ENCODE measurements at regions not wholly inside any gene's neighbourhood (a gene's known extent, or its start where the extent isn't known, plus 50 kb on each side); places are given as distances from the start of the nearest gene placed in this dataset.
"Not testable (repeated sequence)": the region's sequence is repeated elsewhere in the genome, so short reads cannot be mapped to it uniquely, and the experiment has no call there.

DNA sequence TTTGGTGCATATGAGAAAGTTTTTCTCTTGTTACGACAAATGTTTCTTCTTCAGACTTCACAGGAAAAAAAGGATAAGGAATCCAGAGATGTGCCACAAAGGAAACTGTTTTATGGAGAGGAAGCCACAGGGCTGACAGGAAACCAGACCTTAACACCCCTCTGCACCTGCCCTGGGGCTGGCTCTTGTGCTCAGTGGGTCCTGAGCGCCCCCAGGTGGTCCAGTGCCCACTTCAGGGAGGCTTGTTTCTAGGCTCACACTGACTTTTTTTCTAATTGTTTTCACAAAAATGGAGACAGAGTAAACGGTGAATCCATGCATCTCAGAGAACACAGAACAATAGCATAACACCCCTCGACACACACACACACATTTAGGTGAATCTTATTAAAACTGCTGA lies 951.2 kb downstream of the TMEM121 start:
- not testable (repeated sequence) for H3K9ac ChIP-seq (ENCODE audit: low read depth, low read length); H3K9me3 ChIP-seq (ENCODE audit: insufficient read depth, low read depth, low read length); H3K36me3 ChIP-seq (ENCODE audit: insufficient read depth, low read depth, low read length); H3K27ac ChIP-seq (ENCODE audit: low read length); H3K4me1 ChIP-seq (ENCODE audit: insufficient read depth, low read length); H3K27me3 ChIP-seq (ENCODE audit: insufficient read depth, low read length); H3K4me3 ChIP-seq (ENCODE audit: low read length)

GRCh38 chr14:106480287-106480686 lies 953.9 kb downstream of the TMEM121 start:
- H3K36me3 ChIP-seq (ENCODE audit: insufficient read depth, low read depth, low read length); H3K9ac ChIP-seq (ENCODE audit: low read depth, low read length); H3K4me1 ChIP-seq (ENCODE audit: insufficient read depth, low read length); H3K27ac ChIP-seq (ENCODE audit: low read length); H3K4me3 ChIP-seq (ENCODE audit: low read length); H3K9me3 ChIP-seq (ENCODE audit: insufficient read depth, low read depth, low read length); H3K27me3 ChIP-seq (ENCODE audit: insufficient read depth, low read length): not testable (repeated sequence)

DNA sequence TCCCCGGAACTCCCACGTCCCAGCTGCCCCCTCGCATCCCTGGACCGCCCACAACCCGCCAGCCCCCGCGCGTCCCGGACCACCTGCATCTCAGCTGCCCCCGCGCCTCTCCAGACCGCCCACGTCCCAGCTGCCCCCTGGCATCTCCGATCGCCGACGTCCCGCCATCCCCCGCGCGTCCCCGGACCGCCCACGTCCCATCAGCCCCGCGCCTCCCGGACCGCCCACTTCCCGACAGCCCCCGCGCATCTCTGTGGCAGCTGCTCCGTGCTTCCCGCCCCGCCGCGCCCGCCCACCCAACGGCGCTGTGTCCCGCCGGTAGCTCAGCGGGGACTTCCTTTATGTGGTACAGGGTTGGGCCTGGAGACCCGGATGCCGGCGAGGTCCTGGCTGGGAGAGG lies 955.8 kb downstream of the TMEM121 start:
- H3K27ac ChIP-seq (ENCODE audit: low read length); H3K4me1 ChIP-seq (ENCODE audit: insufficient read depth, low read length); H3K9ac ChIP-seq (ENCODE audit: low read depth, low read length); H3K36me3 ChIP-seq (ENCODE audit: insufficient read depth, low read depth, low read length); H3K4me3 ChIP-seq (ENCODE audit: low read length); H3K27me3 ChIP-seq (ENCODE audit: insufficient read depth, low read length): not testable (repeated sequence)
- H3K9me3 ChIP-seq (ENCODE audit: insufficient read depth, low read depth, low read length), result peaks cover 14% of the 10 kb centered on the region

DNA sequence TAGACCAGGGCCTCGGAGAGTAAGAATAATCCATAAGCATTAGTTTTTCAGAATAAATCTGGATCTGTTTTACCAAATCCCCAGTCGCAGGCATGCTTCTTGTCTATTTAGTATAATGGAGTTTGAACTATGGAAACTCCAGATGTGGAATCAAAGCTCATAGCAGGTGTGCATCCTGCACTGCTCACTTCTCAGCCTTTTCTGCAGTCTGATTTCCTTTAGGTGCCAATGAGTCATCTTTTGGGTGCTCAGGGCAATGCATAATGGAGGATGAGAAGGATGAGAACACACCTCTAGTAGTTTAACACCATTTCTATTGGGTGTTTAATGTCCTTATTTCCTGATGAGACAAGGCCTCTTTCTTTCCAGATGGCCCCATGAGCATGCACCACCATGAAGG lies 961.2 kb downstream of the TMEM121 start:
- H3K4me1 ChIP-seq (ENCODE audit: insufficient read depth, low read length), result no peaks in the 10 kb centered on the region
- H3K4me3 ChIP-seq (ENCODE audit: low read length), result no peak overlapping the region

DNA sequence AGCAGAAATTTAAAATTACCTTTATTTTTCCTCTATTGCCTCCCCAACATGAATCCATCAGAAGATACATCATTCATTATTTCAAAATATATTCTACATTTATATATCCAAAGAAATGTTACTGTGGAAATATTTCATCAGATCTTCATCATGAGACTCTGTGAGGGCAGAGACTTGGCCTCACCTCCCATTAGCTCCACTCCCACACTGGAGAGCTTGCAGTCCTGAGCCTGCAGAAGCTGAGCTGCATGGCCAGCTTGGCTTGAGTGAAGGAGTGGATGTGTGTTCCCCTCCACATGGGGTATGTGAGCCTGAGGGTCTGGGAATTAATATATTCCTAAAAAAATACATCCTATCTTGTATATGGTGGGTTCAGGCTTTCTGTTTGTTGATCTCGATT lies 961.9 kb downstream of the TMEM121 start:
- no peaks in the 10 kb centered on the region for H3K27me3 ChIP-seq (ENCODE audit: insufficient read depth, low read length)
- H3K4me1 ChIP-seq (ENCODE audit: insufficient read depth, low read length), result no peaks in the 10 kb centered on the region
- H3K4me3 ChIP-seq (ENCODE audit: low read length), result no peak overlapping the region
- peaks cover 74% of the 10 kb centered on the region for H3K9me3 ChIP-seq (ENCODE audit: insufficient read depth, low read depth, low read length)
- no peaks in the 10 kb centered on the region for H3K36me3 ChIP-seq (ENCODE audit: insufficient read depth, low read depth, low read length)
- H3K9ac ChIP-seq (ENCODE audit: low read depth, low read length), result no peak overlapping the region
- H3K27ac ChIP-seq (ENCODE audit: low read length), result no peak overlapping the region

More for the DNA sequence above, 961.2 kb downstream of the TMEM121 start:
- H3K36me3 ChIP-seq (ENCODE audit: insufficient read depth, low read depth, low read length), result no peaks in the 10 kb centered on the region
- peaks cover 67% of the 10 kb centered on the region for H3K9me3 ChIP-seq (ENCODE audit: insufficient read depth, low read depth, low read length)
- no peak overlapping the region for H3K9ac ChIP-seq (ENCODE audit: low read depth, low read length)
- no peak overlapping the region for H3K27ac ChIP-seq (ENCODE audit: low read length)
- H3K27me3 ChIP-seq (ENCODE audit: insufficient read depth, low read length), result no peaks in the 10 kb centered on the region

DNA sequence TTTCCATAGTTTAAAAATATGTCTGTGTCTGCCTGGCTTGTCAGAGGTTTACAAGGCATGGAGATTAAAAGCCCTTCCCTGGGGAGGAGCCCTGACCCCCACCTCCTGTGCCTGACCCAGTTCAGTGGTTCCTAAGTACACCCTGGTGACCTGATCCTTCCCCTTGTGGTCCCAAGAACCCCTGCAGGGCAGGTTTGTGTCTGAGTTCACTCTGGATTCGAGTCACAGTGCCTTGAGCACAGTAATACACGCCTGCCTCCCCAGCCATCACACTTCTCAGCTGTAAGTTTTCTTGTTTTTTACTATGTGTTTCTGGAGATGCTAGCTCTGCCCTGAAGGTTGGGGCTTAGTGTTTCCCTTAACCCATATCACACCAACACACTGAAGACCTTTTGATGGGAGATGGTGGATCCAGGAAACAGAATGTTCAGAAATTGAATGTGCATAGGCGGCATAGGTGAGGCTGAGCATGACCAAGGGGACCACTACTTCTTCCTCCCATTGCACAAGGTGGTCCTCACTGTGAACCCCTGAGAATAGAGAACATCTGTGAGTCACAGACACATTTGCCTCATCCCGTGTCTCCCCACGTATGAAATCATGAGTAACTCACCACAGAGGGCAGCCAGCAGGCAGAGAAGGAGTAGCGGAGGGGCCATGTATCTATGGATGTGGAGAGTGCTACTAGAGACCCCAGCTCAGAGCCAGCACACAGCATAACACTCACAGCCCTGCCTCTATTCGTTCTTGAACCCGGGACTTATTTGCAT lies 962.9 kb downstream of the TMEM121 start:
- Histone ChIP-seq H3K9me3 (ENCODE audit: insufficient read depth, low read depth, low read length) (peaks cover 84% of the 10 kb centered on the region), H3K9ac (ENCODE audit: low read depth, low read length) (no peak overlapping the region), H3K27ac (ENCODE audit: low read length) (no peak overlapping the region), H3K4me1 (ENCODE audit: insufficient read depth, low read length) (no peaks in the 10 kb centered on the region), H3K27me3 (ENCODE audit: insufficient read depth, low read length) (no peaks in the 10 kb centered on the region), H3K4me3 (ENCODE audit: low read length) (no peak overlapping the region), H3K36me3 (ENCODE audit: insufficient read depth, low read depth, low read length) (no peaks in the 10 kb centered on the region)

DNA sequence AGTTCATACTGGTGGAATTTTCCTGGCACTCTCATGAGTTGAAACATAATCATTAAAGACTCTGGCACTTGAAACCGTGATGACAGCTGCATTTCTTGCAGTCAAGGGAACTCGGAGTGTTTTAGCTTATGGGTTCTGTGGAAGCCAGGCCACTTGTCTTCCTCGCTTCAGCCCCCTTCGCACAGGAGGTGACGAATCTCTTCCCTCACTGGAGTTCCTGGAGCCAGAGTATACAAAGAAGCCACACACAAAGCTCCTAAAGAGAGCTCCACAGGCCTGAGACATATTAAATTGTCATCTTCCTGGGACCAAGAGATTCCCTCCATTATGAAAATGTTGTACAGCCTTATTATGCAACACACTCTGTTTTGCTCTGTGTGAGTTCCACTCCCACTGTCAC lies 964.1 kb downstream of the TMEM121 start:
- Histone ChIP-seq H3K9ac (ENCODE audit: low read depth, low read length) (no peak overlapping the region), H3K36me3 (ENCODE audit: insufficient read depth, low read depth, low read length) (no peaks in the 10 kb centered on the region), H3K4me1 (ENCODE audit: insufficient read depth, low read length) (no peaks in the 10 kb centered on the region), H3K27ac (ENCODE audit: low read length) (no peak overlapping the region), H3K4me3 (ENCODE audit: low read length) (no peak overlapping the region), H3K9me3 (ENCODE audit: insufficient read depth, low read depth, low read length) (peaks cover 93% of the 10 kb centered on the region), H3K27me3 (ENCODE audit: insufficient read depth, low read length) (no peaks in the 10 kb centered on the region)

- H3K27me3 ChIP-seq (ENCODE audit: insufficient read depth, low read length), result no peaks in the 10 kb centered on the region
- H3K9me3 ChIP-seq (ENCODE audit: insufficient read depth, low read depth, low read length), result peaks cover 96% of the 10 kb centered on the region
- no peaks in the 10 kb centered on the region for H3K36me3 ChIP-seq (ENCODE audit: insufficient read depth, low read depth, low read length)
- H3K9ac ChIP-seq (ENCODE audit: low read depth, low read length), result no peak overlapping the region
- H3K4me1 ChIP-seq (ENCODE audit: insufficient read depth, low read length), result no peaks in the 10 kb centered on the region
- no peak overlapping the region for H3K4me3 ChIP-seq (ENCODE audit: low read length)
- H3K27ac ChIP-seq (ENCODE audit: low read length), result no peak overlapping the region
These were observed 965.5 kb downstream of the TMEM121 start for GRCh38 chr14:106491851-106492250.

DNA sequence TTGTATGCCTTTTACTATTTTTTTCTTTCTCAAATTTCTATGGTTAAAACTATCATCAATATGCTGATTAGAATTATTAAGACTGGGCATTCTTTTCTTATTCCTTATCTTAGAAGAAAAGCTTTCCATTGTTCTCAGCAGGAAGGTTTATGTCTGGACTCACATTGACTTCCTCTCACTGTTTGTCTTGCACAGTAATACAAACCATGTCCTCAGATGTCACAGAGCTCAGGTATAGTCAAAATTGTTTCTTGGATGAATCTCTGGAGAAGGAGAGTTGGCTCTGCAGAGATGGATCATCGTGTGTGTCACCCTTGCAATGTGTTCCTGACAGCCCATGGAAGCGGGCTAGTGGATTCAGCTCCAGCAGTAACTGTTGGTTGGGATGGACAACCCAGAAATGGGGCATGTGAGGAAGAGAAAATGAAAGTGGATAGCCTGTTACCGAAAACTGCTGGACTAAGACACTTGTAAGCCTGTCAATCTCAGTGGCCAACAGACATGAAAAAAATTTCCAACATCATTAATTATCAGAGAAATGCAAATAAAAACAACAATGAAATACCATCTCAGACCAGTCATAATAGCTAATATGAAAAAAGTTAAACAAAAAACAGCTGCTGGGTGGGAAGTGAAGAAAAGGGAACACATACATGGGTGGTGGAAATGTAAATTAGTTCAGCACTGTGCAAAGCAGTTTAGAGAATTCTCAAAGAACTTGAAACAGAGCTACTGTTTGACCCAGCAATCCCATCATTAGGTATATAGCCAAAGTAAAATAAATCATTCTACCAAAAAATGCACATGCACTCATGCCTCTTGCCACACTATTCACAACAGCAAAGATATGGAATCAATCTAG lies 967.8 kb downstream of the TMEM121 start:
- Histone ChIP-seq H3K4me1 (ENCODE audit: insufficient read depth, low read length) (no peaks in the 10 kb centered on the region), H3K36me3 (ENCODE audit: insufficient read depth, low read depth, low read length) (no peaks in the 10 kb centered on the region), H3K9me3 (ENCODE audit: insufficient read depth, low read depth, low read length) (peaks cover 86% of the 10 kb centered on the region), H3K9ac (ENCODE audit: low read depth, low read length) (no peak overlapping the region), H3K27ac (ENCODE audit: low read length) (no peak overlapping the region), H3K4me3 (ENCODE audit: low read length) (no peak overlapping the region), H3K27me3 (ENCODE audit: insufficient read depth, low read length) (no peaks in the 10 kb centered on the region)

DNA sequence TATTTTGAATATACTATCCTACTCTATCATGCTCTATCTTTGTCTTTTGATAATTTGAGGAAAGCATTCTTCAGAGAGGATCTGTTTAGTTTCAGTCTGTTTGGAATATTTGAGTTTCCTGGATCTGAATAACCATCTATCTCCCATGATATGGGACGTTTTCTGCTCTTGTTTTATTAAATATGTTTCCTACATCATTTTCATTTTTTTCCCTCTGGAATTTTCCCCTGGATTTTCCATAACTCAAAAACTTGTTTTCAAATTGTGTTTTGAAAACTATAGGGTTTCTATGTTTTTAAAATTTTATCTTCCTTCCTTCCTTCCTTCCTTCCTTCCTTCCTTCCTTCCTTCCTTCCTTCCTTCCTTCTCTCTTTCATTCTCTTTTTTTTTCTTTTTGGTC lies 974.2 kb downstream of the TMEM121 start:
- no peaks in the 10 kb centered on the region for H3K27me3 ChIP-seq (ENCODE audit: insufficient read depth, low read length)
- H3K27ac ChIP-seq (ENCODE audit: low read length), result no peak overlapping the region
- no peak overlapping the region for H3K9ac ChIP-seq (ENCODE audit: low read depth, low read length)
- H3K4me3 ChIP-seq (ENCODE audit: low read length), result no peak overlapping the region
- H3K36me3 ChIP-seq (ENCODE audit: insufficient read depth, low read depth, low read length), result no peaks in the 10 kb centered on the region
- peaks cover 88% of the 10 kb centered on the region for H3K9me3 ChIP-seq (ENCODE audit: insufficient read depth, low read depth, low read length)
- no peaks in the 10 kb centered on the region for H3K4me1 ChIP-seq (ENCODE audit: insufficient read depth, low read length)

DNA sequence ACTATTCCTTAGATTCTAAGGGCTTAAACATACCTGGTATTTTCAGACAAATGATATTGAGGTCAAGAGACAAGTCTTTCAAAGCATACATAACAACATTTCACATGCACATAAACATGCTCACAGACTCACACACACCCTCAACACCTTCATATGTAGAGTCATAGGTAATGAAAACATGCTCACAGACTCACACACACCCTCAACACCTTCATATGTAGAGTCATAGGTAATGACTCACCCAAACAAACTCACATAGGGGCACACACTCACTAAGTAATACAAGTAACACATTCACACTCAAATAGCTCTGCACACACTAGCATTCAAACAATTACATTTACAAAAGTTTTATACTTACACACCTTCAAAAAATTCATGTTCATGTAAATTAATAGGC lies 975.5 kb downstream of the TMEM121 start:
- H3K36me3 ChIP-seq (ENCODE audit: insufficient read depth, low read depth, low read length), result no peaks in the 10 kb centered on the region
- peaks cover 89% of the 10 kb centered on the region for H3K9me3 ChIP-seq (ENCODE audit: insufficient read depth, low read depth, low read length)
- H3K27me3 ChIP-seq (ENCODE audit: insufficient read depth, low read length), result no peaks in the 10 kb centered on the region
- H3K4me3 ChIP-seq (ENCODE audit: low read length), result no peak overlapping the region
- no peak overlapping the region for H3K27ac ChIP-seq (ENCODE audit: low read length)
- no peaks in the 10 kb centered on the region for H3K4me1 ChIP-seq (ENCODE audit: insufficient read depth, low read length)
- H3K9ac ChIP-seq (ENCODE audit: low read depth, low read length), result no peak overlapping the region

DNA sequence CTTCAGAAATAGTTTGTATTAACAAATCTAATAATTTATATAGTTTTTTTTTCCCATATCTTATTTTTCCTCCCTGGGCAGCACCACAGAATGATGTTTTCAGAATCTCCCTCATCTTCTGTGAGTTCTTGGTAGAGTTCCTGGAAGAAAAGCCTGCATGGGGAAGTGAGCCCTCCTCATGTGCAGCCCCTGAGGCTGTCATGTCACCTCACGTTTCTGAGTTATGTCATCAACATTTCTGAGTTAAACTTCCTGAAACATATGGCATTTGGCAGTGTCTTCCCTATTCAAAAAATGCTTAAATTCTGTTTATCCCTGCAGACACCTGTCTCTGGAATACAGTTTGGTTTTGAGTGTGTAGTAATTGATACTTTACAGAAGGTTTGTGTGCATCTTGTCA lies 979.0 kb downstream of the TMEM121 start:
- Histone ChIP-seq H3K4me3 (ENCODE audit: low read length) (no peak overlapping the region), H3K27ac (ENCODE audit: low read length) (no peak overlapping the region), H3K27me3 (ENCODE audit: insufficient read depth, low read length) (no peaks in the 10 kb centered on the region), H3K9ac (ENCODE audit: low read depth, low read length) (no peak overlapping the region), H3K9me3 (ENCODE audit: insufficient read depth, low read depth, low read length) (peaks cover 95% of the 10 kb centered on the region), H3K4me1 (ENCODE audit: insufficient read depth, low read length) (no peaks in the 10 kb centered on the region), H3K36me3 (ENCODE audit: insufficient read depth, low read depth, low read length) (no peaks in the 10 kb centered on the region)
